Endodermal cell (in vitro differentiated cells): ENCODE measurements at regions not wholly inside any gene's neighbourhood (a gene's known extent, or its start where the extent isn't known, plus 50 kb on each side); places are given as distances from the start of the nearest gene placed in this dataset.

Experiments
- DNase-seq: peaks from one replicate; pipeline ENCODE4 v3.0.0-alpha.2; 2017
- H3K27ac ChIP-seq: 2 replicates; pipeline ENCODE4 v1.5.1; 2013; ENCODE audit warnings: mild to moderate bottlenecking, low read depth, low read length, moderate library complexity
- H3K27me3 ChIP-seq: 2 replicates; pipeline ENCODE4 v1.6.1; 2013; ENCODE audit warnings: mild to moderate bottlenecking, low read length, moderate library complexity; ENCODE audit not compliant: insufficient read depth, control insufficient read depth, poor library complexity, severe bottlenecking
- H3K36me3 ChIP-seq: 2 replicates; pipeline ENCODE4 v1.7.0; 2013; ENCODE audit warnings: mild to moderate bottlenecking, low read length, moderate library complexity; ENCODE audit not compliant: control insufficient read depth, insufficient read depth
- H3K4me1 ChIP-seq: one replicate; pipeline ENCODE4 v1.7.0; 2013; ENCODE audit warnings: low read length; ENCODE audit not compliant: control insufficient read depth, insufficient read depth
- H3K4me3 ChIP-seq: 2 replicates; pipeline ENCODE4 v1.5.1; 2013; ENCODE audit warnings: mild to moderate bottlenecking, low read length, moderate library complexity
- H3K9ac ChIP-seq: 2 replicates; pipeline ENCODE4 v1.6.1; 2013; ENCODE audit warnings: mild to moderate bottlenecking, low read length, moderate library complexity; ENCODE audit not compliant: poor library complexity, severe bottlenecking; ENCODE audit errors: extremely low read depth
- H3K9me3 ChIP-seq: 2 replicates; pipeline ENCODE4 v1.6.1; 2013; ENCODE audit warnings: mild to moderate bottlenecking, low read length, moderate library complexity; ENCODE audit not compliant: control insufficient read depth
- H3K27ac Mint-ChIP-seq: 2 replicates; pipeline ENCODE4 v1.8.0; 2020; ENCODE audit warnings: mixed read lengths
- H3K27me3 Mint-ChIP-seq: 2 replicates; pipeline ENCODE4 v1.8.0; 2021; ENCODE audit warnings: mild to moderate bottlenecking, mixed read lengths; ENCODE audit not compliant: insufficient read depth
- H3K36me3 Mint-ChIP-seq: 2 replicates; pipeline ENCODE4 v1.8.0; 2020; ENCODE audit warnings: low read depth, mixed read lengths
- H3K4me1 Mint-ChIP-seq: 2 replicates; pipeline ENCODE4 v1.8.0; 2020; ENCODE audit warnings: mixed read lengths
- H3K4me3 Mint-ChIP-seq: 2 replicates; pipeline ENCODE4 v1.8.0; 2020; ENCODE audit warnings: mild to moderate bottlenecking, moderate library complexity, mixed read lengths
- H3K9me3 Mint-ChIP-seq: 2 replicates; pipeline ENCODE4 v1.8.0; 2020; ENCODE audit warnings: mild to moderate bottlenecking, mixed read lengths
- WGBS, 2 experiments: methylation state at CpG; one replicate each; pipeline versions ENCODE4 v1.1.5 to v1.1.7; 2013; ENCODE audit warnings: missing lambda C conversion rate in 2 of 2, mixed read lengths in 1 of 2; ENCODE audit not compliant: insufficient coverage in 1 of 2, insufficient read length in 1 of 2; 5-methylcytosine and 5-hydroxymethylcytosine counted together
- TF ChIP-seq, protein P1 (sequence below): fragments of 200-600 bp; sonication (generic); conservative IDR thresholded peaks from 2 replicates; pipeline ENCODE4 v1.5.0; 2021; ENCODE audit warnings: antibody characterized with exemption, mild to moderate bottlenecking

DNA sequence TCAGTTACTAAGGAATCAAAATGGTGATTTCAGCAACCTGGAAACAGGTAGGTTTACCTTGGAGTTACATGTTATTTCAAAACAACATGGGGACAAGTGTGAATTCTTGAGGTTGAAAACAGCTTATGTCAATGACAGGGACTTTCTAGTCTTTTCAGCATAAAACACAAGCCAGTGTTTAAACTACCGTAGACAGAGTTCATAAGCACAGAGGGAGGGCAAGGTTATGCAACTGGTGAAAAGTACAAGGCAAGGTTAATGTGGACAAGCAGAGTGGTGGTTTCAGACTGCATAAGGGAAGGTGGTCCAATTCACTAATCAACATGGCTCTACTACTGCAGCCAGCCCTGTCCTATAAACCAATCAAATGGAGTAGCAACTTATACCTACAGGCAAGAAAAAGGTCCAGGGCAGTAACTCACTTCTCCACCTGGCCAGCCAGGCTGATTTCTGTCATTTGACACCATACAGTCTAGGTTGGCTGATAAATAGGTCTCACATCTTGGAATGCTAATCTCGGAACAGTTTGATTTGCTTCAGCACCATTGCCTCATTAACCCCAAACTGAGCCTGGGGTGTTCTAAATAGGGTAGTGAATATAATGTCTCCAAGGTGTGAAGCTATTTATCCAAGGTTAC lies 250.3 kb upstream of the PROX1 start:
- H3K9me3 Mint-ChIP-seq: peaks cover under 1% of the 10 kb centered on the region
- H3K36me3 Mint-ChIP-seq: no peaks in the 10 kb centered on the region
- 83 to 90% methylated on average over 2 of the region's 2 CpGs for WGBS, 2 experiments

DNA sequence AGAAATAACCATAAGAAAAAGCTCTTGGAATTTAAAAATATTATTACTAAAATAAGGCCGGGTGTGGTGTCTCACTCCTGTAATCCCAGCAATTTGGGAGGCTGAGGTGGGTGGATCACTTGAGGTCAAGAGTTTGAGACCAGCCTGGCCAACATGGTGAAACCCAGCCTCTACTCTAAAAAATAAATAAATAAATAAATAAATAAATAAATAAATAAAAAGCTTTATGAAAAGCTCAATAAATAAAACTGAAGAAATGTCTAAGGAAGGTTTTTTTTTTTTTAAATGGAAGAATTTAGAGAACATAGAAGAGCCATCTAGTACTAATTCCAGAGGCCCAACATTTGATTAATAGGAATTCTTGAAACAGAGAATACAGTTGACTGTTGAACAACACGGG lies 249.1 kb upstream of the PROX1 start:
- no peak overlapping the region for H3K9ac ChIP-seq
- peaks cover 4% of the 10 kb centered on the region for H3K9me3 ChIP-seq
- no peaks in the 10 kb centered on the region for H3K27me3 ChIP-seq
- no peak overlapping the region for H3K27ac ChIP-seq
- no peaks in the 10 kb centered on the region for H3K36me3 Mint-ChIP-seq
- DNase-seq: no peak
- peaks cover 7% of the 10 kb centered on the region for H3K9me3 Mint-ChIP-seq
- H3K36me3 ChIP-seq: no peaks in the 10 kb centered on the region
- WGBS, 2 experiments: 85 to 100% methylated on average over 1 to 2 of the region's 2 CpGs
- peaks cover 6% of the 10 kb centered on the region for H3K4me1 Mint-ChIP-seq
- TF ChIP-seq, protein P1, sequence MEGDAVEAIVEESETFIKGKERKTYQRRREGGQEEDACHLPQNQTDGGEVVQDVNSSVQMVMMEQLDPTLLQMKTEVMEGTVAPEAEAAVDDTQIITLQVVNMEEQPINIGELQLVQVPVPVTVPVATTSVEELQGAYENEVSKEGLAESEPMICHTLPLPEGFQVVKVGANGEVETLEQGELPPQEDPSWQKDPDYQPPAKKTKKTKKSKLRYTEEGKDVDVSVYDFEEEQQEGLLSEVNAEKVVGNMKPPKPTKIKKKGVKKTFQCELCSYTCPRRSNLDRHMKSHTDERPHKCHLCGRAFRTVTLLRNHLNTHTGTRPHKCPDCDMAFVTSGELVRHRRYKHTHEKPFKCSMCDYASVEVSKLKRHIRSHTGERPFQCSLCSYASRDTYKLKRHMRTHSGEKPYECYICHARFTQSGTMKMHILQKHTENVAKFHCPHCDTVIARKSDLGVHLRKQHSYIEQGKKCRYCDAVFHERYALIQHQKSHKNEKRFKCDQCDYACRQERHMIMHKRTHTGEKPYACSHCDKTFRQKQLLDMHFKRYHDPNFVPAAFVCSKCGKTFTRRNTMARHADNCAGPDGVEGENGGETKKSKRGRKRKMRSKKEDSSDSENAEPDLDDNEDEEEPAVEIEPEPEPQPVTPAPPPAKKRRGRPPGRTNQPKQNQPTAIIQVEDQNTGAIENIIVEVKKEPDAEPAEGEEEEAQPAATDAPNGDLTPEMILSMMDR: no peak
- H3K27me3 Mint-ChIP-seq: no peaks in the 10 kb centered on the region
- H3K27ac Mint-ChIP-seq: no peak overlapping the region
- H3K4me3 ChIP-seq: no peak overlapping the region
- peaks cover 5% of the 10 kb centered on the region for H3K4me1 ChIP-seq
- H3K4me3 Mint-ChIP-seq: no peak overlapping the region

More for the DNA sequence above, 250.3 kb upstream of the PROX1 start:
- Mint-ChIP-seq H3K27me3 (no peaks in the 10 kb centered on the region), H3K4me1 (peaks cover 6% of the 10 kb centered on the region), H3K27ac (no peak overlapping the region), H3K4me3 (no peak overlapping the region)
- no peak overlapping the region for H3K9ac ChIP-seq
- no peak overlapping the region for H3K27ac ChIP-seq
- H3K27me3 ChIP-seq: no peaks in the 10 kb centered on the region
- H3K4me1 ChIP-seq: peaks cover 5% of the 10 kb centered on the region
- H3K9me3 ChIP-seq: no peaks in the 10 kb centered on the region
- no peaks in the 10 kb centered on the region for H3K36me3 ChIP-seq
- DNase-seq: no peak
- no peak overlapping the region for H3K4me3 ChIP-seq
- TF ChIP-seq, protein P1: no peak

DNA sequence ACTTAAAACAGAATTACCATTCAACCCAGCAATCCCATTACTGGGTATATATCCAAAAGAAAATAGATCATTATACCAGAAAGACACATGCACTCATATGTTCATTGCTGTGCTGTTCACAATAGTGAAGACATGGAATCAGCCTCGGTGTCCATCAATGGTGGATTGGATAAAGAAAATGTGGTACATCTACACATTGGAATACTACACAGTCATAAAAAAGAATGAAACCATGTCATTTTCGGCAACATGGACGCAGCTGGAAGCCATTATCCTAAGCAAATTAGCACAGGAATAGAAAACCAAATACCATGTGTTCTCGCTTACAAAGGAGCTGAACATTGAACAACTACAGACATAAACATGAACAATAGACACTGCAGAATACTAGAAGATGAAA lies 244.8 kb upstream of the PROX1 start:
- H3K4me1 Mint-ChIP-seq: peaks cover 1% of the 10 kb centered on the region
- H3K9me3 Mint-ChIP-seq: peaks cover 7% of the 10 kb centered on the region
- Histone ChIP-seq H3K9ac (no peak overlapping the region), H3K4me3 (no peak overlapping the region), H3K9me3 (peaks cover 4% of the 10 kb centered on the region), H3K27ac (no peak overlapping the region), H3K4me1 (no peaks in the 10 kb centered on the region), H3K36me3 (no peaks in the 10 kb centered on the region), H3K27me3 (no peaks in the 10 kb centered on the region)
- H3K27ac Mint-ChIP-seq: no peak overlapping the region
- H3K36me3 Mint-ChIP-seq: no peaks in the 10 kb centered on the region
- no peak overlapping the region for H3K4me3 Mint-ChIP-seq
- DNase-seq: no peak
- TF ChIP-seq, protein P1: no peak
- 71 to 79% methylated on average over 2 to 4 of the region's 4 CpGs for WGBS, 2 experiments
- H3K27me3 Mint-ChIP-seq: no peaks in the 10 kb centered on the region
